Lung (tissue), 11 donors: ENCODE measurements at regions not wholly inside any gene's neighbourhood (a gene's known extent, or its start where the extent isn't known, plus 50 kb on each side); places are given as distances from the start of the nearest gene placed in this dataset.

Experiments used
- ATAC-seq: fragments of 200-7000 bp; cut with Tn5 transposase; one replicate; pipeline ENCODE4 v1.9.1; 2020; ENCODE audit warnings: moderate number of reproducible peaks; ENCODE audit not compliant: insufficient read depth, low FRiP score
- DNase-seq, 3 donors: peaks; one replicate each; pipeline ENCODE4 v3.0.0-alpha.2; 2013 to 2017
- H3K27ac ChIP-seq, 2 donors: one replicate each; pipeline ENCODE4 v1.5.1; 2013; ENCODE audit warnings: mild to moderate bottlenecking in 2 of 2, moderate library complexity in 2 of 2, control low read depth in 1 of 2, inconsistent platforms in 1 of 2, low read depth in 1 of 2, low read length in 1 of 2
- H3K27me3 ChIP-seq, 3 donors: one replicate each; pipeline ENCODE4 v1.5.1; 2013; ENCODE audit warnings: low read length in 2 of 3; ENCODE audit not compliant: control insufficient read depth in 3 of 3, insufficient read depth in 3 of 3
- H3K36me3 ChIP-seq, 4 donors: one replicate each; pipeline ENCODE4 v1.5.1; 2013; ENCODE audit warnings: low read length in 4 of 4, mild to moderate bottlenecking in 1 of 4, moderate library complexity in 1 of 4; ENCODE audit not compliant: control insufficient read depth in 4 of 4, insufficient read depth in 4 of 4
- H3K4me1 ChIP-seq, 5 donors: one replicate each; pipeline ENCODE4 v1.5.1; 2013; ENCODE audit warnings: low read length in 5 of 5, mild to moderate bottlenecking in 2 of 5, moderate library complexity in 1 of 5; ENCODE audit not compliant: control insufficient read depth in 5 of 5, insufficient read depth in 5 of 5
- H3K4me3 ChIP-seq: one replicate; pipeline ENCODE4 v1.5.1; 2013; ENCODE audit warnings: mild to moderate bottlenecking, control low read depth, moderate library complexity
- H3K9ac ChIP-seq, 2 donors: one replicate each; pipeline ENCODE4 v1.5.1; 2013; ENCODE audit warnings: low read length in 2 of 2, control low read depth in 1 of 2; ENCODE audit not compliant: insufficient read depth in 1 of 2
- H3K9me3 ChIP-seq, 4 donors: one replicate each; pipeline ENCODE4 v1.5.1; 2013; ENCODE audit warnings: low read length in 3 of 4, mild to moderate bottlenecking in 1 of 4, moderate library complexity in 1 of 4; ENCODE audit not compliant: control insufficient read depth in 4 of 4, insufficient read depth in 3 of 4
- WGBS, 2 donors: extraction: QIAGEN DNeasy Blood & Tissue Kit; methylation state at CpG; one replicate each; pipeline ENCODE4 v1.1.7; 2013; 5-methylcytosine and 5-hydroxymethylcytosine counted together
- TF ChIP-seq, protein P1 (sequence below): IDR thresholded peaks from 2 replicates; pipeline ENCODE4 v1.5.1; 2012; ENCODE audit warnings: mild to moderate bottlenecking; ENCODE audit errors: control extremely low read depth, extremely low read depth
- donor health status: control.
- donor health status: control.
- donor health status: Bipolar disorder and iron deficiency.
- donor health status: healthy.
- donor health status: DM: yes; HTN: yes; CAD: no.

GRCh38 chr11:27886857-27887256 lies 186.6 kb upstream of the BDNF start:
- H3K27me3 ChIP-seq = no peaks in the 10 kb centered on the region
- H3K36me3 ChIP-seq = no peaks in the 10 kb centered on the region
- no peak for DNase-seq
- ATAC-seq = no peak
- no peaks in the 10 kb centered on the region for H3K4me1 ChIP-seq
- H3K9me3 ChIP-seq = peaks cover 0 to 2% (median 0%) of the 10 kb centered on the region in 4 donors
- H3K27ac ChIP-seq = no peak overlapping the region
- H3K4me3 ChIP-seq = no peak overlapping the region
- WGBS, 2 donors = 61 to 65% methylated on average over 3 of the region's 3 CpGs
- no peak overlapping the region for H3K9ac ChIP-seq
- TF ChIP-seq, protein P1, sequence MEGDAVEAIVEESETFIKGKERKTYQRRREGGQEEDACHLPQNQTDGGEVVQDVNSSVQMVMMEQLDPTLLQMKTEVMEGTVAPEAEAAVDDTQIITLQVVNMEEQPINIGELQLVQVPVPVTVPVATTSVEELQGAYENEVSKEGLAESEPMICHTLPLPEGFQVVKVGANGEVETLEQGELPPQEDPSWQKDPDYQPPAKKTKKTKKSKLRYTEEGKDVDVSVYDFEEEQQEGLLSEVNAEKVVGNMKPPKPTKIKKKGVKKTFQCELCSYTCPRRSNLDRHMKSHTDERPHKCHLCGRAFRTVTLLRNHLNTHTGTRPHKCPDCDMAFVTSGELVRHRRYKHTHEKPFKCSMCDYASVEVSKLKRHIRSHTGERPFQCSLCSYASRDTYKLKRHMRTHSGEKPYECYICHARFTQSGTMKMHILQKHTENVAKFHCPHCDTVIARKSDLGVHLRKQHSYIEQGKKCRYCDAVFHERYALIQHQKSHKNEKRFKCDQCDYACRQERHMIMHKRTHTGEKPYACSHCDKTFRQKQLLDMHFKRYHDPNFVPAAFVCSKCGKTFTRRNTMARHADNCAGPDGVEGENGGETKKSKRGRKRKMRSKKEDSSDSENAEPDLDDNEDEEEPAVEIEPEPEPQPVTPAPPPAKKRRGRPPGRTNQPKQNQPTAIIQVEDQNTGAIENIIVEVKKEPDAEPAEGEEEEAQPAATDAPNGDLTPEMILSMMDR = no peak

GRCh38 chr11:27882066-27882697 lies 181.9 kb upstream of the BDNF start:
- Histone ChIP-seq H3K36me3 (no peaks in the 10 kb centered on the region), H3K4me3 (no peak overlapping the region), H3K27me3 (no peaks in the 10 kb centered on the region), H3K9ac (no peak overlapping the region), H3K9me3 (no peaks in the 10 kb centered on the region), H3K27ac (no peak overlapping the region), H3K4me1 (no peaks in the 10 kb centered on the region)
- DNase-seq (no peak), ATAC-seq (no peak)
- TF ChIP-seq, protein P1 = no peak
- WGBS, 2 donors = 53 to 81% methylated on average over 4 of the region's 4 CpGs

DNA sequence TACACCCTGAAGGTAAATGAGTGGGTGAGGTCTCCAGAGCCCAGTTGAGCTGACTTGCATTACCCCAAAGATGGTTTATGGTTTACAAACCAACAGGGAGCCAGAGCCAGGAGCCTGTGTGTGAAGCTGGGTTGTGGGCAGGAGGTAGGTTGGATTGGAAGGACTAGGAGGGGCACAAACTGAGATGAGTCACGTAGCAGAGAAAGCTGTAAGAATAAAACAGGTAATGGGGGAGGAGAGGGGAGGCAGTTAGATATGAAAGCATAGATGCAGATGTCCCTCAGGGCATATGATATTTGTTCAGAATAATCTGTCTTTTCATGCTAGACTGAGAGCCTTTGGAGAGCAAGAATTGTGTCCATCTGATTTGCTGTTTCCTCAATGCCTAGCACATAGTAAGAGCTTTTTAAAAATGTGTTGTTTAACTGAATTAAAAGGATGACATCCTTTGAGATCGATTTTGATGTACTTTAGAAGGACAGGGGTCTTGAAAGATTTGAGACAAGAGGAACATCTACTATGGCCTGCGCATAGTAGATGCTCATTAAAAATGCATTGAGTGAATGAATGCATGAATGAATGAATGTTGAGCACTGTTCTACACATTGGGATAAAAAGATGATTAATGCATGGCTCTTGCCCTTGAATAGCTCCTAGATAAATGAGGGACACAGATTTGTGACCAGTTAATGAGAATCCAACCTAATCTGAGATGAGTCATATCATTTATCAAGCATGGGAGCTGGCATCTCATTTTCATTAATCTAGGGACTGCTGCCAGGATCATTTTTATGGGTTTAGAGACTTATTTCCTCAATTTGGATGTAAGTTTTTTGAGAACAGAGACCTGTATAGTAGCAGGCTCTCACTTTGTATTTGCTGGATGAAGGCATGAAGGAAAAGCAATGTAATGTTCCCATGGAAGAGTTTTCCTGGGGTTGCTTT lies 175.8 kb upstream of the BDNF start:
- no peak for ATAC-seq

More for the DNA sequence above, 175.8 kb upstream of the BDNF start:
- Histone ChIP-seq H3K27me3 (peaks cover 0 to 2% (median 0%) of the 10 kb centered on the region in 3 donors), H3K9ac (no peak overlapping the region), H3K36me3 (no peaks in the 10 kb centered on the region), H3K4me1 (peaks cover 0 to 4% (median 0%) of the 10 kb centered on the region in 5 donors), H3K27ac (no peak overlapping the region), H3K9me3 (peaks cover 0 to 6% (median 3%) of the 10 kb centered on the region in 4 donors), H3K4me3 (no peak overlapping the region)
- no peak for DNase-seq
- 82 to 83% methylated on average over 3 of the region's 3 CpGs for WGBS, 2 donors
- TF ChIP-seq, protein P1 = no peak
